HG03103 (cell line): ENCODE measurements at regions not wholly inside any gene's neighbourhood (a gene's known extent, or its start where the extent isn't known, plus 50 kb on each side); places are given as distances from the start of the nearest gene placed in this dataset.
"Not testable (repeated sequence)": the region's sequence is repeated elsewhere in the genome, so short reads cannot be mapped to it uniquely, and the experiment has no call there.

ENCODE experiments used
- ATAC-seq: cut with Tn5 transposase; IDR thresholded peaks from one replicate; pipeline ENCODE4 v1.9.1; 2021; ENCODE audit warnings: low read depth; ENCODE audit not compliant: unreplicated experiment

GRCh38 chr6:56840467-56841380 is 114.2 kb upstream of the BEND6 start:
- no peak for ATAC-seq

- ATAC-seq: no peak
Measured at GRCh38 chr6:56839533-56840183, 115.2 kb upstream of the BEND6 start.

- no peak for ATAC-seq
Measured at GRCh38 chr6:56838965-56839364, 115.9 kb upstream of the BEND6 start.

GRCh38 chr6:56838016-56838555 is 116.8 kb upstream of the BEND6 start:
- ATAC-seq: no peak

GRCh38 chr6:56837322-56837894 is 117.5 kb upstream of the BEND6 start:
- ATAC-seq: no peak

- no peak for ATAC-seq
Measured at GRCh38 chr6:56835612-56836011, 119.3 kb upstream of the BEND6 start.

GRCh38 chr6:56833873-56834272 is 121.0 kb upstream of the BEND6 start:
- no peak for ATAC-seq

GRCh38 chr6:56833127-56833791 is 121.6 kb upstream of the BEND6 start:
- no peak for ATAC-seq

- no peak for ATAC-seq
Measured at GRCh38 chr6:56832225-56832624, 122.7 kb upstream of the BEND6 start.

- ATAC-seq: no peak
Measured at GRCh38 chr6:56831334-56831733, 123.6 kb upstream of the BEND6 start.

- ATAC-seq: no peak
Measured at GRCh38 chr6:56827908-56828649, 126.8 kb upstream of the BEND6 start.

- ATAC-seq: not testable (repeated sequence)
Measured at GRCh38 chr6:56824431-56824830, 130.5 kb upstream of the BEND6 start.

- ATAC-seq: no peak
Measured at GRCh38 chr6:56821005-56821432, 133.9 kb upstream of the BEND6 start.

- ATAC-seq: no peak
Measured at GRCh38 chr6:56820060-56820459, 134.8 kb upstream of the BEND6 start.

- ATAC-seq: no peak
Measured at GRCh38 chr6:56819604-56820003, 135.3 kb upstream of the BEND6 start.

GRCh38 chr6:56816370-56816769 is 138.5 kb upstream of the BEND6 start:
- no peak for ATAC-seq

GRCh38 chr6:56815436-56815835 is 139.5 kb upstream of the BEND6 start:
- no peak for ATAC-seq

- no peak for ATAC-seq
Measured at GRCh38 chr6:56814802-56815201, 140.1 kb upstream of the BEND6 start.

GRCh38 chr6:56814308-56814707 is 140.6 kb upstream of the BEND6 start:
- ATAC-seq: no peak

- ATAC-seq: not testable (repeated sequence)
Measured at GRCh38 chr6:56812851-56813250, 142.1 kb upstream of the BEND6 start.
